SK-N-SH (cell line): ENCODE measurements at regions not wholly inside any gene's neighbourhood (a gene's known extent, or its start where the extent isn't known, plus 50 kb on each side); places are given as distances from the start of the nearest gene placed in this dataset.

ENCODE experiments used
- EP300 ChIP-seq, 2 experiments: IDR thresholded peaks; 2 replicates each; pipeline versions ENCODE4 v1.4.0 to v1.6.1; 2012; ENCODE audit warnings: borderline replicate concordance in 1 of 2, low read depth in 1 of 2, low read length in 1 of 2
- RFX5 ChIP-seq: IDR thresholded peaks from 2 replicates; pipeline ENCODE4 v1.6.1; 2012; ENCODE audit warnings: mild to moderate bottlenecking, improper control_type of control experiment, low read length
- TF ChIP-seq, protein P1 (sequence below): fragments of 200-600 bp; sonication (generic); IDR thresholded peaks from 2 replicates; pipeline ENCODE4 v1.6.1; 2017; ENCODE audit warnings: antibody characterized with exemption, mild to moderate bottlenecking, moderate library complexity
- TF ChIP-seq, protein P2 (sequence below): IDR thresholded peaks from 2 replicates; pipeline ENCODE4 v1.6.1; 2012; ENCODE audit warnings: mild to moderate bottlenecking, low read depth, low read length, moderate library complexity
- TF ChIP-seq, protein P3 (sequence below): IDR thresholded peaks from 2 replicates; pipeline ENCODE4; 2012

DNA sequence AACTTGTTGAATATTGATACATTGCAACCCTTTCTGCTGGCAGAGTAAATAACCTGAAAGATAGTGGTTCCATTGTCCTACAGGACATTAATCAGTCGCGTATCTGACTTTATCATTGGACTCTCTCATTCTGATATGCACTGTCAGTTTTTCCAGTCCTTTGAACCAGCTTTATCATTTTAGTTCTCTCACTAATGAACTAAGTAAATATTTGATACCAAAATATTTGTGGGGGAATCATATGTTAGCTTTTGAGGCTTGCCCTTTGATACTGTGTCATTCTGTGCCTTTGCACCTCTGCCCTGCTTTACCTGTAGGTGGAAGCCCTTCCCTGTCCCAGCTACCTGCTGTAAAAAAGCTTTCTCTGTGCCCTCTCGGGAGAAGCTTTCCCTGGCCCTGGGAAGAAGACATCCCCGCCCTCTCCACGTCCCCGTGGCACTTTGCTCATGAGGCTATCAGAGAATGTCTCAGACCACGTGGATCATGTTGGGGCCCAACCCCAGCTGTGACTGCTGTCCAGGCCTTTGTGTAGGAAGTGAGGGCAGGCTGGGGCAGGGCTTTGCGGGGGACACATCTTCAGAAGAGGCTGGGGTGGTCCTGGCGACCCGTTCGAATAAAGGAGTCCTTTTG lies 117.8 kb upstream of the NXT1 start:
- TF ChIP-seq, protein P1, sequence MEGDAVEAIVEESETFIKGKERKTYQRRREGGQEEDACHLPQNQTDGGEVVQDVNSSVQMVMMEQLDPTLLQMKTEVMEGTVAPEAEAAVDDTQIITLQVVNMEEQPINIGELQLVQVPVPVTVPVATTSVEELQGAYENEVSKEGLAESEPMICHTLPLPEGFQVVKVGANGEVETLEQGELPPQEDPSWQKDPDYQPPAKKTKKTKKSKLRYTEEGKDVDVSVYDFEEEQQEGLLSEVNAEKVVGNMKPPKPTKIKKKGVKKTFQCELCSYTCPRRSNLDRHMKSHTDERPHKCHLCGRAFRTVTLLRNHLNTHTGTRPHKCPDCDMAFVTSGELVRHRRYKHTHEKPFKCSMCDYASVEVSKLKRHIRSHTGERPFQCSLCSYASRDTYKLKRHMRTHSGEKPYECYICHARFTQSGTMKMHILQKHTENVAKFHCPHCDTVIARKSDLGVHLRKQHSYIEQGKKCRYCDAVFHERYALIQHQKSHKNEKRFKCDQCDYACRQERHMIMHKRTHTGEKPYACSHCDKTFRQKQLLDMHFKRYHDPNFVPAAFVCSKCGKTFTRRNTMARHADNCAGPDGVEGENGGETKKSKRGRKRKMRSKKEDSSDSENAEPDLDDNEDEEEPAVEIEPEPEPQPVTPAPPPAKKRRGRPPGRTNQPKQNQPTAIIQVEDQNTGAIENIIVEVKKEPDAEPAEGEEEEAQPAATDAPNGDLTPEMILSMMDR: no peak
- TF ChIP-seq RFX5 (no peak), EP300 (IDR thresholded peaks at IDR 0.05; ENCODE audit: borderline replicate concordance in 1 of 2, low read depth in 1 of 2, low read length in 1 of 2) (no peak)
- TF ChIP-seq, protein P2, sequence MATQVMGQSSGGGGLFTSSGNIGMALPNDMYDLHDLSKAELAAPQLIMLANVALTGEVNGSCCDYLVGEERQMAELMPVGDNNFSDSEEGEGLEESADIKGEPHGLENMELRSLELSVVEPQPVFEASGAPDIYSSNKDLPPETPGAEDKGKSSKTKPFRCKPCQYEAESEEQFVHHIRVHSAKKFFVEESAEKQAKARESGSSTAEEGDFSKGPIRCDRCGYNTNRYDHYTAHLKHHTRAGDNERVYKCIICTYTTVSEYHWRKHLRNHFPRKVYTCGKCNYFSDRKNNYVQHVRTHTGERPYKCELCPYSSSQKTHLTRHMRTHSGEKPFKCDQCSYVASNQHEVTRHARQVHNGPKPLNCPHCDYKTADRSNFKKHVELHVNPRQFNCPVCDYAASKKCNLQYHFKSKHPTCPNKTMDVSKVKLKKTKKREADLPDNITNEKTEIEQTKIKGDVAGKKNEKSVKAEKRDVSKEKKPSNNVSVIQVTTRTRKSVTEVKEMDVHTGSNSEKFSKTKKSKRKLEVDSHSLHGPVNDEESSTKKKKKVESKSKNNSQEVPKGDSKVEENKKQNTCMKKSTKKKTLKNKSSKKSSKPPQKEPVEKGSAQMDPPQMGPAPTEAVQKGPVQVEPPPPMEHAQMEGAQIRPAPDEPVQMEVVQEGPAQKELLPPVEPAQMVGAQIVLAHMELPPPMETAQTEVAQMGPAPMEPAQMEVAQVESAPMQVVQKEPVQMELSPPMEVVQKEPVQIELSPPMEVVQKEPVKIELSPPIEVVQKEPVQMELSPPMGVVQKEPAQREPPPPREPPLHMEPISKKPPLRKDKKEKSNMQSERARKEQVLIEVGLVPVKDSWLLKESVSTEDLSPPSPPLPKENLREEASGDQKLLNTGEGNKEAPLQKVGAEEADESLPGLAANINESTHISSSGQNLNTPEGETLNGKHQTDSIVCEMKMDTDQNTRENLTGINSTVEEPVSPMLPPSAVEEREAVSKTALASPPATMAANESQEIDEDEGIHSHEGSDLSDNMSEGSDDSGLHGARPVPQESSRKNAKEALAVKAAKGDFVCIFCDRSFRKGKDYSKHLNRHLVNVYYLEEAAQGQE: no peak
- TF ChIP-seq, protein P3, sequence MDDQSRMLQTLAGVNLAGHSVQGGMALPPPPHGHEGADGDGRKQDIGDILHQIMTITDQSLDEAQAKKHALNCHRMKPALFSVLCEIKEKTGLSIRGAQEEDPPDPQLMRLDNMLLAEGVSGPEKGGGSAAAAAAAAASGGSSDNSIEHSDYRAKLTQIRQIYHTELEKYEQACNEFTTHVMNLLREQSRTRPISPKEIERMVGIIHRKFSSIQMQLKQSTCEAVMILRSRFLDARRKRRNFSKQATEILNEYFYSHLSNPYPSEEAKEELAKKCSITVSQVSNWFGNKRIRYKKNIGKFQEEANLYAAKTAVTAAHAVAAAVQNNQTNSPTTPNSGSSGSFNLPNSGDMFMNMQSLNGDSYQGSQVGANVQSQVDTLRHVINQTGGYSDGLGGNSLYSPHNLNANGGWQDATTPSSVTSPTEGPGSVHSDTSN: no peak
